Stimulated activated CD4-positive, alpha-beta T cell treated with anti-CD3 and anti-CD28 coated beads, Interleukin-4, amount 100 ng/mL, for 24 hours (primary cell): ENCODE measurements at regions not wholly inside any gene's neighbourhood (a gene's known extent, or its start where the extent isn't known, plus 50 kb on each side); places are given as distances from the start of the nearest gene placed in this dataset.
"Not testable (repeated sequence)": the region's sequence is repeated elsewhere in the genome, so short reads cannot be mapped to it uniquely, and the experiment has no call there.

Source experiments
- DNase-seq: peaks from one replicate; pipeline ENCODE4 v3.0.0-alpha.2; 2020

GRCh38 chr4:179163147-179163546, 1720.9 kb upstream of the AGA start:
- DNase-seq: no peak

DNA sequence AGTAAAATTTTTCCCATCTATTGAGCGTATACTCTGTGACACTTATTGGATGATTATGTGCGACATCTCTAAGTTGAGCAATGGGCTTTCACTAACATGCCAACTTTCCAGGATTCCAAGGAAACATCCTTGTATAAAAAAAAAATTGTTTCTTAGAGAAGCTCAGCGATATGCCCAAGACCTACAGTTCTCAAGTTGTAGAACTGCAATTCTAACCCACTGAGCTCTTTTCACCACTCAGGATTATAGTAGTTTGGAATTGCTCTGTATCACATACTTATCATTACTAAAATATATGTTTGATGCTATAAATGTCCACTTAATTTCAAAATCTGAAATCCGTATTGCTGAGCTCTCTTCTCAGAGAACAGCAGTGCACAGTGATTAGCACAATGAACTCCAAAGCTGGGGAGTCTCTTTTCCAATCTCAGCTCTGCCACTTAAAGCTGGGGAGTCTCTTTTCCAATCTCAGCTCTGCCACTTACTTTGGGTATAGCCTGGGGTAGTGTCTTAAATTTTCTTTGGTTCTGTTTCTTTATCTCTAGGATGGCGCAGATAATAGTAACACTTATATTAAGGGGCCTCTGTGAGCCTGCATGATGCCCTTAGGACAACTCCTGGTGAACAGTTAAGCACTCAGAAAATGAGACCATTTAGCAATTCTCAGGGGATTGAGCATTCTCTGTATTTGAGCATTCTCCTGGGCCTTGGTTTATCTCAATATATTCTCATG, 1722.2 kb upstream of the AGA start:
- DNase-seq: no peak

DNA sequence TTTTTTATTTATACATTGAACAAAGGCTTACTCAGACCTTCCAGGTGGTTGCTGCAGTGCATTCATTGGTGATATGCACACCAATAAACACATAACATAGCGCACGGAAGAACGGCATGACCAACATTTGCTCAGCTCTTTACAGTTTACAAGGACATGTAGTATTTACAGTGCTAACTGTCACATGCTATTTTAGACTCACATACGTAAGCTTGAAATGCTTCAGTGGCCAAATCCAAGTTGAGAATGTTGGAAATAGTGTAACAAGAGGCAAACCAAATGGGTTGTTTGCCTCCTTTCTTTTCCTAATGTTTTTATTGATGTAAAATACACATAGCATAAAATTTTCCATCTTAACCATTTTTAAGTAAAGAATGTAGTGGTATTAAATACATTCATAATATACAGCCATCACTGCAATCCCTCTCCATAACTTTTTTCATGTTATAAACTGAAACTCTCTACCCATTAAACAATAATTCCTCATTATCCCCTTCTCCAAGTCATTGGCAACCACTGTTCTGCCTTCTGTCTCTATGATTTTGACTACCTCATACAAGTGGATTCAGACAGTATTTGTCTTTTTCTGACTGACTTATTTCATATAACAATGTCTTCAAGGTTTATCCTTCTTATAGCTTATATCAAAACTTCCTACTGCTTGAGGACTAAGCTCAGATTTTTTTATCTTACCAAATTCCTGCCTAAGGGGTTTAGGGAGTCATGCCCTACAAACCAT, 1722.9 kb upstream of the AGA start:
- DNase-seq: no peak

DNA sequence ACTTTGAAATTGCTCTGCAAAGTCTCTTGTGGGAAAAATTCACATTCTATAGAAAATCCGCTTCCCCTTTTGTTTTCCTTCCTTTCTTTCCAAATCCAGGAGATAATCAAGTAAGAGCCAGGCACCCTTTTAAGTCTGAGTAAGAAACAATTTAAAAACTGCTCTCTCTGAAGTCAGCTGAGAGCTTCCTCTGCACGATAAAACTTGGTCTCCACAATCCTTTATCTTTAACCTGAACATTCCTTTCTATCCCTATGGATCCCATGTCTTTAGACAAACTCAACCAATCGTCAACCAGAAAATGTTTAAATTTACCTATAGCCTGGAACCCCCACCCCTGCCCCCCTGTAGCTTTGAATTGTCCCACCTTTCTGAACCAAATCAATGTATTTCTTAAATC, 1723.6 kb upstream of the AGA start:
- no peak for DNase-seq

DNA sequence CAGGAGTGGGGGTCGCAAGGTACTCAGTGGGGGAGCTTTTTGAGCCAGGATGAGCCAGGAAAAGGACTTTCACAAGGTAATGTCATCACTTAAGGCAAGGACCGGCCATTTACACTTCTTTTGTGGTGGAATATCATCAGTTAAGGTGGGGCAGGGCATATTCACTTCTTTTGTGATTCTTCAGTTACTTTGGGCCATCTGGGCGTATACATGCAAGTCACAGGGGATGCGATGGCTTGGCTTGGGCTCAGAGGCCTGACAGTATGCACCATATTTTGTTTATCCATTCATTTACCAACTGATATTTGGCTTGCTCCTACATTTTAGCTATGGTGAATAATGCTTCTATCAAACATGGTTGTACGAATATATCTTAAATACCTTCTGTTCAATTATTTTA, 1728.1 kb upstream of the AGA start:
- DNase-seq: not testable (repeated sequence)

DNA sequence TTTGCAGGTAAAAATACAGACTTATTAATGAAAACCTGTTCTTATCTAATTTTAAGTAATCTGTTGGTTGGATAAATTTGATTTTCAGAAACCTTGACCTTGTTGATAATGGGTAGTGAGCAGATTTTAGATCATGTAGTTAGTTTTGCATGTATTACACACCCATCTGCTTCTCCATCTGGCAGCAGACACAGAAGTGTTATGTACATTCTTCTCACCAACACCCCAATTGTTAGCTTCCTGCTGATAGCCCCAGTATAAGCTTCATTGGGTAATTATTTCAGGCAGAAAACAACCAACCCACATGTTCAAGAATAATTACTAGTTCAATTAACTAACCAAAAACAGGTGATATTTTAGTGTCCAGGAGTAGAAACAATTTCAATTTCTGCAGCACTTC, 1740.5 kb upstream of the AGA start:
- DNase-seq: no peak

- no peak for DNase-seq
These were observed 1753.7 kb upstream of the AGA start for GRCh38 chr4:179195887-179196286.

DNA sequence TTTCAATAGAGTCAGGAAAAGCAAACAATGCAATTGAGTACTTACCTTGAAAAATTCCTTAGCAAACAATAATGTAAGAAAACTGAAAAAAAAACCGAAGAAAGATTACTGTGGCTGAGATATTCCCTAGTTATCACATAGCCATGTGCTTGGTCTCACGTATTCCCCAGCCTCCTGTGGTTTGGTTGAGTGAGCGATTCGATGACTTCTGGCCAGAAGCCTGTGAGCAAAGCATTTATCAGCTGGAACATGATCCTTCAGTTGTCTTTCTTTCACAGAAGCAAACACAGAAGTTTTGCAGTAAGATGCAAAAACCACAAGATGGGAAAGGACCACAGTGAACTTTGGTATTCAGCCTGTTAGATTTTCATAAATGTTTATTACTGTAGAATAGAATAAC, 1754.3 kb upstream of the AGA start:
- DNase-seq: no peak

GRCh38 chr4:179200681-179201080, 1758.4 kb upstream of the AGA start:
- no peak for DNase-seq

DNA sequence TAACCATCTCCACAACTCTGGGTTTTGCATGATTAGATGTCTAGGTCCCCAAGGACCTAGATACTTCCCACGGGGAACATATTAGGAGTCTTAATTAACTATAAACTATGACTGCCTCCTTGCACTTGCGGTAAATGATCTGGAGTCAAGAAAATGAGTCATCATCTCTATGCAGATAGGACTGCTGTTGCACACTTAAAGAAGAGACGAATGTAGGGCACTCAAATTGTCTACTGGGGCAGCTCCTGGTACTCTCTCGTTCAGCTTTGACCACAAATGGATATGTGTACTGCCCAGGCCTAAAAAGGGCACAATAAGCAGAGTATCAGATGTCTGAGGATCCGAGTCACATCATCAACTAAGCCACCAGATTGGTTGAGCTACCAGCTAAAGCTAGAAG, 1783.4 kb upstream of the AGA start:
- DNase-seq: no peak

- no peak for DNase-seq
These were observed 1806.6 kb upstream of the AGA start for GRCh38 chr4:179248821-179249220.

GRCh38 chr4:179268791-179269190, 1826.6 kb upstream of the AGA start:
- DNase-seq: no peak

- no peak for DNase-seq
These were observed 1830.0 kb upstream of the AGA start for GRCh38 chr4:179272282-179272681.

GRCh38 chr4:179278647-179279046, 1836.4 kb upstream of the AGA start:
- no peak for DNase-seq

DNA sequence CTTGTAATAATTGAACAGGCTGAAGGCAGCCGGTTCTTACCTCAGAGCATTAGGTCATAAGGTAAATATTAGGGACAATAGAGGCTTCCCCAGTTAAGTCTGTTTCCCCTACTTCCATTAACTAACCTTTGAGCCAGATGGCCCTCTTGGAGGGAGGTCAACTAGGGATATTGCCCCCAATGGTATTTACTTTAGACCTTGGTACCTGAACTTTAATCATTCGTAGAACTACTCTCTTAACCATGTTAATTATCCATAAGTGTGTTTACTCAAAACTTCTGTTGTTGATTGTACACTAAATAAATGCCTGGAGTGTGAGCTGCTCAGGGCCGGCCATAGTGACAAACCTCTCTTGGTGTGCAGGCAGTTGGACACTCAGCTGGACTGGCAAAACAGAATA, 1843.5 kb upstream of the AGA start:
- no peak for DNase-seq

- no peak for DNase-seq
These were observed 1849.4 kb upstream of the AGA start for GRCh38 chr4:179291657-179292056.

DNA sequence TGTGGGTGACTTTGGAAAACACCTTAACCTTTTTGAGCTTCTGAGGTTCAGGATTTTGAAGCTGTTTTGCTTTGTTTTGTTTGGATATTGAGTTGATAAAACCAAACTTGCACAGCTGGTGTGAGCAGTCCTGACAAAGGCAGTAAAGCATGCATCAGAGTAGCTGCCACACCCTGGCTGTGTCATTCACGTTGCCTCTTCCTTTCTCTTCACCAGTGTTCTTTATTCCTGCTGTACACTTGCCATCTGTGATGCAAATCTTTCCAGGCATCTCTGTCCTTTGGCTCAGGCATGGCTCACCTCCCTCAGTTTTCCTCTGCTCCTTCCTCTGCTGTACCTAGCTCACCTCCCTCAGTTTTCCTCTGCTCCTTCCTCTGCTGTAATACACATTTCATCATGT, 1850.2 kb upstream of the AGA start:
- DNase-seq: no peak

- DNase-seq: peak; percentile 11
These were observed 1865.3 kb upstream of the AGA start for GRCh38 chr4:179307297-179308136.

- no peak for DNase-seq
These were observed 1871.6 kb upstream of the AGA start for GRCh38 chr4:179313823-179314222.

- DNase-seq: no peak
These were observed 1882.9 kb upstream of the AGA start for GRCh38 chr4:179325181-179325580.

DNA sequence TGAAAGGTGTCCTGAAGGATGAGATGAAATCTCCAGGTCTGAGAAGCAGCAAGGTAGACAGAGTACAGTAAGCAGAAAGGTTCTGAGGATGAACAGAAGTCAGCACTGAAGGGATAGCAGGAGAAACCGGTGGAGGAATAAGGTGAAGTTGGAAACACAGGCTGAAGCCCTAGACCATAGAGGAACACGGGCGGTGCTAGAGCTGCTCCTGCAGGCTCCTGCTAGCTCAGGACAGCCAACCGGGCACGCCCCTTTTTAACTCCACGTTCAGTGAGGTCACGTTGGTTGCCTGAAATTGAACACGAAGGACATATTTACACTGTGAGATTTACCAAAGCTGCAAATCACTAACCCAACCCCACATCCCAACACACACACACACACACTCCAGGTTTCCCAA, 1886.4 kb upstream of the AGA start:
- no peak for DNase-seq

DNA sequence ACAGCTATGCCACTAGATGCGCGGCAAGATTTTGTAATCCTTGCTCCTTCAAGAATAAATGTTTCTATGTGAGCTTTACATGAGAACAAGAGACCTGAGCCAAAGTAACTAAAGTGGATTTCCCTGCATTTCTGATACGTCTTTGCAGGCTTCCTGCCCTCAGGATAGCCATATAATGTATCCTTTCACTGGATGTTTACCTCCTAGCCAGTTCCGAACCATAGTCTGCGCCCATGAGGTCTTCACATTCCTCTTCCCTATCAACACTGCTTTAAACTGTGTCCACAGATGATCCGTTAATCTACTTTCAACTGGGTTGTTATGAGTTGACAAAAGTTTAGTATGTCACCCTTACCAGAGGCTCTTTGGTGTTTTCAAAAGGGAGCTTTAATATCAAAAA, 1889.1 kb upstream of the AGA start:
- no peak for DNase-seq

DNA sequence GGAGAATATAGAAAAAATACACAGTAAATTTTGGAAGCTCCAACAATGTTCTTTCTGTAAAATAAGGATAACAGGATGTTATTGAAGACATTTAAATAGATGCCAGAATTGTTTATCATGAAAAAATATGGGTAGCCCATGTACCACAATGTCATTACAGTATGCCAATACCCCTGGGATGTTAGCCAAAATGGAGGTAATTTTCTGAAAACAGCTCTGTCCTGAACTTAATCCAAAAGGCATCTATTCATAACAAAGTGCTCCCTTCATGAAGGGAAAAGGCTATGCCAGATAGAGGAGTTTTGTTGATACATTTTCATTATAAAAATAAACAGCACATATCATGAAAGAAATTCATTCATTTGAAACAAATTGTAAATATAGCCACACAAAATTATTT, 1902.6 kb upstream of the AGA start:
- no peak for DNase-seq

GRCh38 chr4:179352221-179352620, 1910.0 kb upstream of the AGA start:
- no peak for DNase-seq
